ENCODE measurements at regions not wholly inside any gene's neighbourhood (a gene's known extent, or its start where the extent isn't known, plus 50 kb on each side); places are given as distances from the start of the nearest gene placed in this dataset.

DNA sequence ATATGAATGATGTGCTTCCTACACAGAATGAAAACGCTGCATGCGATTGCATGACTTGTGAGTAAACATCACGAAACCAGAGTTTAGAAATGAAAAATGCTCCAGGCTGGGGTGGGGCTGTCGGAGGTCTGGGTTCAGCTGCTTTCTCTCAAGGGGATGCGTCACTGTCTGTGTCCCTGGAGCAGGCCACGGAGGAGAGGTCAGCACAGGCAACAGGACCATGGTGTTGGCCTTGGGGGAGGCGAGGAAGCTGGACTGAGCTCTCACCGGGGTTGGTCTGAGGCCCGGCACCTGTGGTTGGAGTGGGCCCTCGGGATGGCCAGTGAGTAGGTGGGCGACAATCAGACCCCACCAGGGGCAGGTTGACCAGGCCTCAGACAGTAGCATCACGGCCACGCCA is 89.0 kb upstream of the TMEM18 start:
- no peak for TF ChIP-seq EP300 (IDR thresholded peaks at IDR 0.05)
- TF ChIP-seq, protein P1, sequence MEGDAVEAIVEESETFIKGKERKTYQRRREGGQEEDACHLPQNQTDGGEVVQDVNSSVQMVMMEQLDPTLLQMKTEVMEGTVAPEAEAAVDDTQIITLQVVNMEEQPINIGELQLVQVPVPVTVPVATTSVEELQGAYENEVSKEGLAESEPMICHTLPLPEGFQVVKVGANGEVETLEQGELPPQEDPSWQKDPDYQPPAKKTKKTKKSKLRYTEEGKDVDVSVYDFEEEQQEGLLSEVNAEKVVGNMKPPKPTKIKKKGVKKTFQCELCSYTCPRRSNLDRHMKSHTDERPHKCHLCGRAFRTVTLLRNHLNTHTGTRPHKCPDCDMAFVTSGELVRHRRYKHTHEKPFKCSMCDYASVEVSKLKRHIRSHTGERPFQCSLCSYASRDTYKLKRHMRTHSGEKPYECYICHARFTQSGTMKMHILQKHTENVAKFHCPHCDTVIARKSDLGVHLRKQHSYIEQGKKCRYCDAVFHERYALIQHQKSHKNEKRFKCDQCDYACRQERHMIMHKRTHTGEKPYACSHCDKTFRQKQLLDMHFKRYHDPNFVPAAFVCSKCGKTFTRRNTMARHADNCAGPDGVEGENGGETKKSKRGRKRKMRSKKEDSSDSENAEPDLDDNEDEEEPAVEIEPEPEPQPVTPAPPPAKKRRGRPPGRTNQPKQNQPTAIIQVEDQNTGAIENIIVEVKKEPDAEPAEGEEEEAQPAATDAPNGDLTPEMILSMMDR (IDR thresholded peaks at IDR 0.05), result no peak
- TF ChIP-seq POLR2A (IDR thresholded peaks at IDR 0.05), result no peak
- Histone ChIP-seq H3K36me3 (no peaks in the 10 kb centered on the region), H3K9me3 (no peaks in the 10 kb centered on the region), H3K4me1 (ENCODE audit: insufficient read depth) (no peaks in the 10 kb centered on the region), H3K27me3 (no peaks in the 10 kb centered on the region), H3K27ac (no peak overlapping the region), H3K4me3 (no peak overlapping the region)
- 83 to 89% (median 83%) methylated on average over 13 of the region's 13 CpGs for WGBS, 3 donors
- intact Hi-C loops (cut with DNase I), result no loop called here
- DNase-seq, result no peak

- Histone ChIP-seq H3K27ac (no peak overlapping the region), H3K9me3 (no peaks in the 10 kb centered on the region), H3K4me3 (no peak overlapping the region), H3K4me1 (ENCODE audit: insufficient read depth) (no peaks in the 10 kb centered on the region), H3K27me3 (no peaks in the 10 kb centered on the region), H3K36me3 (no peaks in the 10 kb centered on the region)
- 96 to 98% (median 98%) methylated on average over 6 of the region's 6 CpGs for WGBS, 3 donors
- no peak for DNase-seq
- intact Hi-C loops (cut with DNase I), result no loop called here
- no peak for TF ChIP-seq POLR2A (IDR thresholded peaks at IDR 0.05)
- TF ChIP-seq, protein P1 (IDR thresholded peaks at IDR 0.05), result no peak
- no peak for TF ChIP-seq EP300 (IDR thresholded peaks at IDR 0.05)
These were observed 88.2 kb upstream of the TMEM18 start for GRCh38 chr2:765369-765768.

DNA sequence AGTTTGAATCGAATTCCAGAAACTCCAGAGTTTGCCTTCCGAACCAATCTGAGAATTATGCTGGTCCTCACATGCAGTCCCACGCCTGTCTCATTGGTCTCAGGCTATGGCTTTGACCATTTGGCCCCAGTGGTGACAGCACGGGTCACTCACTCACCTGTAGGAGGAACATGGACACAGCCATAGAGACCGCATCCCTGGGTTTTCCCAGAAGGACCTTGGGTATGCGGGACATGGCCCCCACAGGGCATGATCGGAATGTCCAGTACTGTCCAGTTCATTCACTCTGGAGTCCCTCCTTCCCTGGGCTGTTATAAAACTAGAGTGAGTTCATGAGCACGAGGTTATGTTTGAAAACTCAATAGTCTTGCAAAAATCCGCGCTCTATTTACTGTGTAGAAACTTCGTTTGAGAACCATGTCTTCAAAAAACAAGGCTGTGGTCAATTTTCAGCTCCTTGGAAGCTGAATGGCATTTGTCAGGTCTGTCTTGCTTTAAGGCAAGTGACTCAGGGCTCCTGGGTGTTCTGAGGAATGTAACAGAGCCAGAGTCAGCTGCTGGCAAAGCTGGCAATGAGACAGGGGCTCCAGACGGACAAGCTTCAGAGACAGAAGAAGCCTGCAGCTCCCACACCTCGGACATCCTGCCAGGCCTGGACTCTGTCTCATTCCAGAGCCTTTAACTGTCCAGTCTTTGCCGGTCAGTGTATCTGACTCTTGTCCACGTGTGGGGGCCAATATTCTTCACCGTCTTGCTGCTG is 86.7 kb upstream of the TMEM18 start:
- Histone ChIP-seq H3K27me3 (no peaks in the 10 kb centered on the region), H3K27ac (no peak overlapping the region), H3K4me1 (ENCODE audit: insufficient read depth) (no peaks in the 10 kb centered on the region), H3K4me3 (no peak overlapping the region), H3K36me3 (no peaks in the 10 kb centered on the region), H3K9me3 (no peaks in the 10 kb centered on the region)
- intact Hi-C loops (cut with DNase I), result no loop called here
- DNase-seq, result no peak
- TF ChIP-seq, protein P1 (IDR thresholded peaks at IDR 0.05), result no peak
- TF ChIP-seq POLR2A (IDR thresholded peaks at IDR 0.05) (no peak), EP300 (IDR thresholded peaks at IDR 0.05) (no peak)
- 71 to 80% (median 72%) methylated on average over 16 of the region's 16 CpGs for WGBS, 3 donors

- no peak overlapping the region for H3K4me3 ChIP-seq
- H3K36me3 ChIP-seq, result no peaks in the 10 kb centered on the region
- no peaks in the 10 kb centered on the region for H3K9me3 ChIP-seq
- 85 to 91% (median 88%) methylated on average over 4 of the region's 4 CpGs for WGBS, 3 donors
- no peaks in the 10 kb centered on the region for H3K4me1 ChIP-seq (ENCODE audit: insufficient read depth)
- DNase-seq, result no peak
- no peak for TF ChIP-seq POLR2A (IDR thresholded peaks at IDR 0.05)
- no peak for TF ChIP-seq EP300 (IDR thresholded peaks at IDR 0.05)
- TF ChIP-seq, protein P1 (IDR thresholded peaks at IDR 0.05), result no peak
- H3K27ac ChIP-seq, result no peak overlapping the region
- no peaks in the 10 kb centered on the region for H3K27me3 ChIP-seq
- intact Hi-C loops (cut with DNase I), result no loop called here
These were observed 85.4 kb upstream of the TMEM18 start for GRCh38 chr2:762646-763045.

Data from ovary (tissue), 7 donors.